D721Med (cell line): ENCODE measurements at regions not wholly inside any gene's neighbourhood (a gene's known extent, or its start where the extent isn't known, plus 50 kb on each side); places are given as distances from the start of the nearest gene placed in this dataset.

ENCODE experiments used
- DNase-seq: peaks from one replicate; pipeline ENCODE4 v3.0.0; 2011; ENCODE audit warnings: low spot score; ENCODE audit not compliant: insufficient read length
- FAIRE-seq: peaks from 2 replicates; lab custom pipeline; 2011; peaks lifted over from hg19 to GRCh38; lab: Jason Lieb, UNC
- TF ChIP-seq, protein P1 (sequence below): IDR thresholded peaks from 2 replicates; pipeline ENCODE4 v1.5.1; 2012; ENCODE audit warnings: mild to moderate bottlenecking, control low read depth; ENCODE audit not compliant: insufficient read depth; ENCODE audit errors: missing control alignments

DNA sequence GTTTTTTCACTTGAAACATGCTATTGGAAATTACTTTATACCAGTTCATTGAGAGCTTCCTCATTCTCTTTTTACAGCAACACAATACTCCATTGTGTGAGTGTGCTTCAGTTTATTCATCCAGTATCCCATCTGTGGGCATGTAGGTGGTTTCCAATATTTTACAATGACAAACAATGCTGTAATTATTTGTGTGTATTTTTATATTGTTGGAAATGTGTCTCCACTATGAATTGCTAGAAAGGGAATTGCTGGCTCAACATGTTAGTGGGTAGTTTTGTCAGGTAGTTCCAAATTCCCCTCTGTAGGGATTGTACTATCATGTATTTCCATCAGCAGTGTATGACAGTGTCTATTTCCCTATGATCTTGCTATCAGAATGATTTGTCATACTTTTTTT is 65.8 kb upstream of the MAGI1 start:
- FAIRE-seq = no peak
- TF ChIP-seq, protein P1, sequence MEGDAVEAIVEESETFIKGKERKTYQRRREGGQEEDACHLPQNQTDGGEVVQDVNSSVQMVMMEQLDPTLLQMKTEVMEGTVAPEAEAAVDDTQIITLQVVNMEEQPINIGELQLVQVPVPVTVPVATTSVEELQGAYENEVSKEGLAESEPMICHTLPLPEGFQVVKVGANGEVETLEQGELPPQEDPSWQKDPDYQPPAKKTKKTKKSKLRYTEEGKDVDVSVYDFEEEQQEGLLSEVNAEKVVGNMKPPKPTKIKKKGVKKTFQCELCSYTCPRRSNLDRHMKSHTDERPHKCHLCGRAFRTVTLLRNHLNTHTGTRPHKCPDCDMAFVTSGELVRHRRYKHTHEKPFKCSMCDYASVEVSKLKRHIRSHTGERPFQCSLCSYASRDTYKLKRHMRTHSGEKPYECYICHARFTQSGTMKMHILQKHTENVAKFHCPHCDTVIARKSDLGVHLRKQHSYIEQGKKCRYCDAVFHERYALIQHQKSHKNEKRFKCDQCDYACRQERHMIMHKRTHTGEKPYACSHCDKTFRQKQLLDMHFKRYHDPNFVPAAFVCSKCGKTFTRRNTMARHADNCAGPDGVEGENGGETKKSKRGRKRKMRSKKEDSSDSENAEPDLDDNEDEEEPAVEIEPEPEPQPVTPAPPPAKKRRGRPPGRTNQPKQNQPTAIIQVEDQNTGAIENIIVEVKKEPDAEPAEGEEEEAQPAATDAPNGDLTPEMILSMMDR = no peak

DNA sequence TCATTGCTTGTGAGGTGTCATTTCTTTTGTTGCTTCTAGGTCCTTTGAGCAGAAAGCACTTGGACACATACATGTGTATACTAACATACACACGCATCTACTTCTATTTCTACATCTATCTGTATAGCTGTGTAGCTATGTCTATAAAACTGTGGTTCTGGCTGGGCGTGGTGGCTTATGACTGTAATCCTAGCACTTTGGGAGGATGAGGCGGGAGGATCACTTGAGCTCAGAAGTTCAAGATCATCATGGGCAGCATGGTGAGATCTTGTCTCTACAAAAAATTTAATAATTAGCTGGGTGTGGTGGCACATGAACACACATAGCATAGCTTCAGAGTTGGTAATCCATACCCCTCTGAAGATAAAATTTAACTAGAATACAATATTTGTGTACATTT is 65.0 kb upstream of the MAGI1 start:
- TF ChIP-seq, protein P1 = no peak
- no peak for FAIRE-seq
- no peak for DNase-seq

More for the DNA sequence above, 65.8 kb upstream of the MAGI1 start:
- no peak for DNase-seq

DNA sequence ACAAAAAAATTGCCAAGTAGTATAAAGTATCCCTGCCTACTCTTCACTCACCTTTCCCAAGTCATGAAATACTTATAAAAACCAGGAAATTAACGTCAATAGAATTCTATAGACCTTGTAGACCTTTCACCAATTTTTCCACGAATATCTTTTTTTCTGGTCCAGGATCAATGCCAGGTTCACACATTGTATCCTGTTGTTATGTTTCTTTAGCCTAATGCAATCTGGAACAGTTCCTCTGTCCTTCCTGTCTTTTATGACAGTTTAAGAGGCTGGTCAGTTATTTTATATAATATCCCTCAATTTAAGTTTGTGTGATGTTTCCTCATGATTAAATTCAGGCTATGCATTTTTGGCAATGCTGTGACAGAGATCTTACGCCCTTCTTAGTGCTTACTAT is 63.2 kb upstream of the MAGI1 start:
- no peak for FAIRE-seq
- TF ChIP-seq, protein P1 = no peak
- no peak for DNase-seq

DNA sequence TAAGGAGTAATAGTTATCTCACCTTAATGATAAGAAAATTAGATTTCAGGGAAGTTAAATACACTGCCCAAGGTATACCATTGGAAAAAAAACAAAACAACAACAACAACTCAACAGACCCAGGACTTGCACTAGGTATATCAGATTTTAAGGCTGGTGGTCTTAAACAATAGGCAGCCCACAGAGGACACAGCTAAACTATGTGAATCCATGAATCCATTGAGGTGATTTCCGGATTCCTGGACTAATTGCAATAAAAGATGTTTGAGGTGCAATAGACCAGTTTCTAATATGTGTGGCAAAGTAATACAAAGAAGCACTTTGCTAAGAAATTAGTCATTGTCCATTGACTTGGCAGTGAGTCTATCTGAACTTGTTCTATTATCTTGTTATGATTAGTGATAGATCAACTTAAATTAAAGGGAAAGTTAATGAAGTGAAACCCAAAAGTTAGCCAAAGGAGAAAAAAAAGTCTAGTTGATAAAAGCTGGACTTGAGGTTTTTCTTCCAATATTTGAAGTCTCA is 60.9 kb upstream of the MAGI1 start:
- TF ChIP-seq, protein P1 = no peak
- no peak for DNase-seq
- FAIRE-seq = no peak

DNA sequence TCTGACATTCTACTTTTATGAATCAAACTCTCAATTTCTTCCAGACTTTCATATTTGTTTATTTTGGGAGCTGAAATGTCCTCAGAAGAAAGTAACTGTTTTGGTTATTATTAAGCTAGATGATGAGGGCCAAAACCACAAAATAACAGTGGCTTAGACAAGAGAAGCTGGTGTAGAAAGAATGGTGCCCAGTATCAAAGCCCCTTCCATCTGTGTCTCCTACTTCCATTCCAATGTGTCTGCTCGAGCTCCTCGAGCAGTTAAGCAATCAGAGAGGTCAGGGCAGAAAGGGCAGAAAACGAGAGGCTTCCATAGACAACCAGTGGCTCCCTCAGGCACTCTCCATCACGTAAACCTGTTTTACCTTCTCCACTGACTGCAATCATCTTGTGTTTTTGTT is 59.7 kb upstream of the MAGI1 start:
- TF ChIP-seq, protein P1 = no peak
- FAIRE-seq = no peak

DNA sequence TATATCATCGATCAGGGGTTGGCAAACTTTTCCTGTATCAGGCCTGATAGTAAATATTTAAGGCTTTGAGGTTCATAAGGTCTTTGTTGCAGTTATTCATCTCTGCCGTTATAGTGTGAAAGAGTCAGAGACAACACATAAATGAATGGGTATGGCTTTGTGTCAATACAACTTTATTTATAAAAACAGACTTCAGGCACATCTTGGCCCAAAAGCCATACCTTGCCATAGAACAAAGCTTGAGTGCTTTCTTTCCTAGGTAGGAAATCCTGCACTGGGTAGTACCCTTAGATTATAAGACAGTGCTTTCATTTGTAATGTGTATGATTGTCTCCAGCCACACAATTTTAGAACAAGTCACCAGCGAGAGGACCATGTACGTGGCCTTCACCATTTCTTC is 58.9 kb upstream of the MAGI1 start:
- FAIRE-seq = no peak
- no peak for DNase-seq
- TF ChIP-seq, protein P1 = no peak

More for the DNA sequence above, 59.7 kb upstream of the MAGI1 start:
- no peak for DNase-seq

DNA sequence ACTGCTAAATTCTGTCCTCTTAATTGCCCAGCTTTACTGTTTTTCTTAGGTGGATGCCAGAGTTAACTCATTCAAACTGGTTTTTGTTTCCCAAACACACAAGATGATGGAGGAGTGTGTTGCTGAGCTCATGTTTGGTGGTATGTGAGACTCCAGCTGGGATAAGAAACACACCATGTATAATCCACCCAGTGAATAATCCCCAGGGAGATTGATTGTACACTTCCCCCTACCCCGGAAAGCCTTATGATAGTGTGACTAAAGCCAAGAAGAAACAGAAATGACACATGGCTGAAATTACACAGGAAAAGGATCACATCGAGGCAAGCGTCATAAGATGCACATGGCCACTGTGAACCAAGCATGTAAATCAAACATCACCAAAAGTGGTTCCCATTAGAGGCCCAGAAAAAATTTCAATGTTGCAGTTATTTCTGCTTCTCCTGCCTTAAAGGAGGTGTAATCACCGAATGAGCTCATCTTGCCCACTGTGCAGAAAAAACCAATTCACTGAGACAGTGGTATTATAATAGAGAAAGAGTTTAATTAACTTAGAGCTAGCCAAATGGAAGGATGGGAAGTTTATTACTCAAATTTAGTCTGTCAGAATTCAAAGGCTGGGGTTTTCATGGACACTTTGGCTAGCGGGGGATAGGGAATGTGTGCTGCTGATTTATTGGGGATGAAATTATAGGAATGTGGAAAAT is 56.7 kb upstream of the MAGI1 start:
- DNase-seq (no peak), FAIRE-seq (no peak)

More for the DNA sequence above, 56.7 kb upstream of the MAGI1 start:
- TF ChIP-seq, protein P1 = no peak
